SKM-1 (cell line): ENCODE measurements at regions not wholly inside any gene's neighbourhood (a gene's known extent, or its start where the extent isn't known, plus 50 kb on each side); places are given as distances from the start of the nearest gene placed in this dataset.
"Not testable (repeated sequence)": the region's sequence is repeated elsewhere in the genome, so short reads cannot be mapped to it uniquely, and the experiment has no call there.

Experiments
- DNase-seq: peaks from one replicate; lab custom pipeline; 2025; ENCODE audit not compliant: unreplicated experiment; lab: John Stamatoyannopoulos, UW

DNA sequence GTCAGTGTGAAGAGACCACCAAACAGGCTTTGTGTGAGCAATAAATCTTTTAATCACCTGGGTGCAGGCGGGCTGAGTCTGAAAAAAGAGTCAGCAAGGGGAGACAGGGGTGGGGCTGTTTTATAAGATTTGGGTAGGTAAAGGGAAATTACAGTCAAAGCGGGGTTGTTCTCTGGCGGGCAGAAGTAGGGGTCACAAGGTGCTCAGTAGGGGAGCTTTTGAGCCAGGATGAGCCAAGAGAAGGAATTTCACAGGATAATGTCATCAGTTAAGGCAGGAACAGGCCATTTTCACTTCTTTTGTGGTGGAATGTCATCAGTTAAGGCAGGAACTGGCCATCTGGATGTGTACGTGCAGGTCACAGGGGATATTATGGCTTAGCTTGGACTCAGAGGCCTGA is 372.6 kb upstream of the MEX3C start:
- not testable (repeated sequence) for DNase-seq

DNA sequence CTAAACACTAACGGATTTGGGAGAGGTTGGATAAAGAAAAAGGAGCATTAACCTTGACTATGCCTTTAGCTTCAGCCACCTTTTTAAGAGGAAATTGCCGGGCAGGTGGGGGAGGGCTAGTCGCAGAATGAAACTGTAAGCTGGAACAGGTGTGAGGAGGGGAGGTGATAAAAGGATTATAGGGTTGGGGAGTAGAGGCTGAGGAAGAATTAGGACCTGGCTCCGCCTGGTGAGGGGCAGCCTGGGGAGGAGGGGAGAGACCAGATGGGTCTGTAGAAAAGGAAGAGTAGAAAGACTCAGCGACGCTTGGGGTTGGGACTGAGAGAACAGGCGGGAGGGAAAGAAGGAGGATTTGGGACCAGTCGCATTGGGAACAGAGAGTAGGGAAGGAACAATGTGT is 376.4 kb upstream of the MEX3C start:
- not testable (repeated sequence) for DNase-seq

DNA sequence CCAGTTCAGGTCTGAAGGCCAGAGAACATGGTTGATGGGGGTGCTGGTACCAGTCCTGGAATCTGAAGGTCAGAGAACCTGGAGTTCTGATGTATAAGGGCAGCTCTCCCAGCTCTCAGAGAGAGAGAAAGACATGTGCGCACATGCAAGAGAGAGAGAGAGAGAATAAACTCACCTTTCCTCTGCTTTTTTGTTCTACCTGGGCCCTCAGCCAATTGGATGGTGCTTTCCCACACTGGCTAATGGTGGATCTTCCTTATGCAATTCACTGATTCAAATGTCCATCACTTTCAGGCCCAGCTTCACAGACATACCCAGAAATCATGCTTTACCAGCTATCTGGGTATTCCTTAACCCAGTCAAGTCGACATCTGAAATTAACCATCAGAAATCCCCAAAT is 377.7 kb upstream of the MEX3C start:
- DNase-seq: no peak

DNA sequence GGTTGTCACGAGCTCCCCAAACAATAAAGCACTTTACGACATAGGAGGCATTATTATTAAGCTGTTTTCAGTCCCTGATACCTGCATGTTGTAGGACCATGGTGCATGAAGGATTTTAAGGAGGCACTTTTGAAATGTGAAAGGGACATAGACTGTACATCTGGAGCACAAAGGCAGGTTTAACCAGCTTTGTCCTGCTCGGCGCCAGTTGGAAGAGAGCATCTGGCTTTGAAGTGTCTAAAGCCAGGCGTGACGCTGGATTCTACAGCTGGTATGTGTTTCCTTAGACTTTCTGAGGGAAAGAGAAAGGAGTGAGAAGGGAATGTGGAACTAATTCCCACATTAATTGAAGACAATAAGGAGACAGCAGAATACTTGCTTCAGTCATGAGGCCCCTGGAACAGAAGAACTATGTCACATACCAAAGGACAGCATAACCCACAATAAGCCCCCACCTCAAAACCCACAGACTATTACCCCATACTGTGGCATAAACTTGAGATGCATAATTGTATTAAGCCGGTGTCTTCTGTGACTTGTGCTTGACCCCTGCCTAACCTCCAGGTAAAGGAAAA is 381.0 kb upstream of the MEX3C start:
- DNase-seq: no peak

DNA sequence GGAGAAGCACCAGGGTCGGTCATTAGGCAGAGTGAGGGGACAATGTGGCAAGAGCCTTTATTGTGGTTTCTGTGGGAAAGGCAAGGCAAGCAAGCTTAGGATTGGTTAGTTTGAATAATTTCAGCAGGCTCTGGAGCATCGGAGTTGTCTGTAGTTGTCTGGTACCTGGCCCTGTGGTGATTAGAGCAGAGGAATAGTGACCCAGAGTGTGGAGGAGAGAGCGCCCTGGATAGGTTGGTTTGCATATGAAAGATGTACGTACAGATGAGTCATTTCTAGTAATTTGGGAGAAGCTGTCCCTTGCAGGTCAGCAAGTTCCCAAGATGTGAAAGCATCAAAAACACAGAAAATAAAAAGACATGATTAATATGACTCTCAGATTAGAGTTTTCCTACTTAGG is 383.1 kb upstream of the MEX3C start:
- DNase-seq: no peak

DNA sequence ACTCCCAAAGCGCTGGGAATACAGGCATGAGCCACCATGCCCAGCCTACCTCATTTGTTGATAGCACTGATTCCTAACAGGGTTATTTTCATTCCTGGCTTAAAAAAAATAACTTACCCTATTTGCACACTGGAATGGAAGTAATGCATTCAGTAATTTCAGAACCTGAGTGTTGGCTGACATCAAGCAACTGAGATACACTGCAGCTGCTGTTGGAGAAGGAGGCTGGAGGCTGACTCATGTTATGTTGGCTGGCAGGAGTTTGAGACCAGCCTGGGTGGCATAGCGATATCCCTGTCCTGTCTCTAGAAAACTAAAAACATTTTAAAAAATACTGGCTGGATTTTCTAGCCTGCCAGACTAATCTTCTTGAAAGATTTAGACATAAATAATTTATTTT is 385.1 kb upstream of the MEX3C start:
- no peak for DNase-seq

DNA sequence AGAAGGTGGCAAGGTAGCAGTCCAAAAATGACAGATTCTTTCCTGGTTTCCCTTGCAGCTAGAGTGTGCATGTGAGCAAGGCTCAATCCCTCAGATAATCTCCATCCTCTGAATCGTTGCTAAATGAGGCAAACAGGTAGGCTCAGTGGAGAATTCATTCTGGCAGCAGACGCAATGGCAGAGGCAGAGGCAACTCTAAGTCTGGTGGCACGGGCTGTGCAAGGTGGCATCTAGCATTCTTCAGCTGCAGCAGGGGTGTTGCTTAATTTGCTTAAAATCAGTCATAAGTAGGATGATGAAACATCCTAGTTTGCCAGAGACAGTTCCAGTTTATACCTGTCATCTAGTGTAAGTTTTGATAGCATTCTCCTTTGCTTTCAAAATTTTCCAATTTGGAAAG is 391.1 kb upstream of the MEX3C start:
- DNase-seq: no peak

DNA sequence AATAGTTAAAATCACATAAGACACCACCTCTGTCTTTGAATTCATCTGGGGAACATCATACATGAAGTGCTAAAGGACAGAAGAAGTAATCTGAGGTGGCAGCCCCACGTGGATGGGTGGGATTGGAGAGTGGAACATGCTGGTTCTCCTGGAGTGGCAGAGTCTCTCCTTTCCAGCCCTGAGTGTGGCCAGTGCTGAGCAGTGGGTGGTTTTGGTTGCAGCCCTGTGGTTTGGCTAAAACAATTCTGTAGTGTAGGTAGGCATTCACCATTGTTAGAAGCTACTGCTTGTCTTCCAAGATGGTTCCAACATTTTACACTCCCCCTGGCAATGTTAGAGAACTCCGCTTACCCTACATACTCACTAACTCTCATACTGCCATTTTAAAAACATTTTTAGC is 396.4 kb upstream of the MEX3C start:
- DNase-seq: no peak

DNA sequence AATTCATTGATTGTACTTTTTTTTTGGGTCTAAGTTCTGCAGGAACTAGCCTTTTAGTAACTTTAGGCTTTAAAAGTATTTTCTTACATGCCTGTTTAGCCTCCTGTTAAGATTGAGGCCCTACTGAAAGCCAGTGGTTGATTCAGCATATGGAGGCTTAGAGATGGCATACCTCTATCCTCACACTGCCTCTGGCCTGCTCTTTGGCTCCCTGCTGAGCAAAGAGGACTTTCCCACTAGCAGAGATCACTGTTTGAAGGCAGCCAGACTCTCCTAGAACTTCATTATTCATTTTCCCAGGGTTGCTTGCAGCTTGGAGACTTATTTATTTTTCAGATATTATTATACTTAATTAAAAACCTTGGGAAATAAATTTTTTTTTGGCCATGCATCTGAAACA is 405.6 kb upstream of the MEX3C start:
- DNase-seq: no peak

DNA sequence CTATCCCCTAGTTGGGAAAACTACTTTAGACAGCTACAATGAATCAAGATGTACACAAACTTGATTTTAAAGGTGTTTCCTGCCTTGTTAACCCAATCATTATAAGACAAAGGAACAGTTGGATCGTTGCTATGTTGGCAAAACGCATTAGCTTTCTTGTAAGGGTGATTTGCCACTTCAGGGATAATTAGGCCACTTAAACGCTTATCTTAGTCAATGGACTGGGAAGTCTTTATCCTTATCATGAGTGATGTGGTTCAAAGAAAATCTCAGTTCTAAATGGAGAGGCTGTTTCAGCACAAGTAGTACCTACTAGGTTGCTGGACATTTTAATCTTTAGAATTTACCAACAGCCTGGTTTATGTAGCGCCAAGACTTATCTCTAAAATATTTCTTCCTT is 406.1 kb upstream of the MEX3C start:
- no peak for DNase-seq

DNA sequence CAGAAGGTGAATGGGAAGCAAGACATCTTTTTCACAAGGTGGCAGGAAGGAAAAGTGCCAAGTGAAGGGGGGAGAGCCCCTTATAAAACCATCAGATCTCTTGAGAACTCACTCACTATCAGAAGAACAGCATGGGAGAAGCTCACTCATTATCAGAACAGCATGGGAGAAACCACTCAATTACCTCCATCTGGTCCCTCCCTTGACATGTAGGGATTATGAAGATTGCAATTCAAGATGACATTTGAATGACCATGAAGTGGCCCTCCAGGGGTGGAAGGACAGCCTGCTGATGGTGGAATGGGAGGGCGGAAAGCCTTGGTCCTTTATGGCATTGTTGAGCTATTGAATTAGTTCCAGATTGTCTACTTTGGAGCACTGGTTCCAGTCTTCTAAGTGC is 413.0 kb upstream of the MEX3C start:
- no peak for DNase-seq

DNA sequence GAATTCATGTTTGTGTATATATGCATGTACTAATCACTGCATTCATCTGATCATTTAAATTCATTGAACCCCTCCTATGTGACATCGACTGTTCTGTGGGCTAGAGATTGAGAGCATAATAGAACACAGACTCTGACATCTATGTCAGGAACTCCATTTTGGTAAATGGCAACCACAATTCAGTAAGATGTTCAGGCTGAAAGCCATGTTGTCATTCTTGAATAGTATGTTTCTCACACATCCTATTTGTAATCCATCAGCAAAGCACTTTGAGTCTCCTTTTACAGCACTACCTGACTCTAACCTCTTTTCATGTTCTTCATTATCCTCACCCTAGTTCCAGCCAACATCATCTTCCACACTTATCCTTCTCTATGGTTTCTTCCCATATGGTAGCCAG is 413.8 kb upstream of the MEX3C start:
- no peak for DNase-seq

DNA sequence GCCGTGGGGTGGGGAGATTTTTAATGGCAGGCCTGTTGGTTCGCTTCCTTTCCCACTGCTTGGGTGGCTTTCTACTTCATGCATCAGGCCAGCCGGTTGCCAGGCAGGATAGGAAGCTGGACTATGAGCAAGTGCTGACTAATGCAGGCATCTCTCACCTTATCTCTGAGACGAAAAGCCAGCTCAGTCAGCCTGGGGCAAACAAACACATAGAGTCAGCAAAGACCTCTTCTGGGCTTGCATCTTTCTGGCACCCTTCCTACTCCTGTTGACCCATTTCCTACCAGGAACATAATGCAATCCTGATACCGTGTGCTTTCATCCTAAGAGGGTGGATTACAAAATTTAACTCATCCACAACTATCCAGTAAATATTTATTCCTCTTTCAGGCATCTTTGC is 416.6 kb upstream of the MEX3C start:
- no peak for DNase-seq

DNA sequence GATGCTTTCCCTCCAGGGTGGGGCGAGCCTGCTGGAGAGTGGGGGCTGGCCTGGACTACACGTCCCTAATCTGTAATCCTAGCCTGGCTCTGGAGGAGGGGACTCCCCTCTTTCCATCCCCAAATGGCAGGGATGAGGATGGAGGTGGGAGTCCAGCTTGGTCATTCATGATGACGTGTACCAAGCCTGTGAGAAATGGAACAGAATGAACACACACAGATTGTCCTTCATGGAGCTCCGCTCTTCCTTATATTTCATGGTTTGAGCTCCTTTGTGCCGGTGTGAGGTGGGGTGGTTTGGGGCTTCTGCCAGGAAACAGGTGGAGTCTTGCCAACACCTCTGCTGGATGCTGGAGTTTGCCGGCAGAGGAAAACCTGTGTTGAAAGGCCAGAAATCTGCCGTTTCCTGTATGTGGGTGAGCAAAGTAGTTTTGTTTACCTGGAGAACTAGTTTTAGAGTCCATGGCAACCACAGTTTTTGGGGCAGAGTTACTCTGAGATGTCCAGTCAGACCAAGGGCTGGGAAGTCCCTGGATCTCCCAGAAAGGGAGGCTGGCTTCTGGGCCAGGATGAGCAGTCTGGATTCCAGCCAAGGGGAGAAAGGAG is 417.6 kb upstream of the MEX3C start:
- no peak for DNase-seq

DNA sequence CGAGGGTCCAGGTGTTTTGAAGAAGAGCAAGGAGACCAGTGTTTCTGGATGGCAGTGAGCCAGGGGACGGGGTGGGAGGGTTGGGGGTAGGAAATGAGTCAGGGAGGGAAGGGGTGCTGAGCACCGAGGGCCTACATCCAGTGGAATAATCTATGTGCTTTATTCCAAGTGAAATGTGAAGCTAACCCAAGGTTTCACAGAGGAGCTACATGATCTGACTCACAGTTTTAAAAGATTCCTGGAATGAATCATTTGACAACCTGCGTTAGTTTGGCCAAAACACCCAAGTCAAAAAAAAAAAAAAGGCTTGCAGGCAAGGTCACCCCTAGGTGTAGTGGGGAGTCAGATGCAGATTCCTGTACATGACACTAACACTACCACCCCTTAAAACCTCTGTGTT is 419.7 kb upstream of the MEX3C start:
- no peak for DNase-seq

DNA sequence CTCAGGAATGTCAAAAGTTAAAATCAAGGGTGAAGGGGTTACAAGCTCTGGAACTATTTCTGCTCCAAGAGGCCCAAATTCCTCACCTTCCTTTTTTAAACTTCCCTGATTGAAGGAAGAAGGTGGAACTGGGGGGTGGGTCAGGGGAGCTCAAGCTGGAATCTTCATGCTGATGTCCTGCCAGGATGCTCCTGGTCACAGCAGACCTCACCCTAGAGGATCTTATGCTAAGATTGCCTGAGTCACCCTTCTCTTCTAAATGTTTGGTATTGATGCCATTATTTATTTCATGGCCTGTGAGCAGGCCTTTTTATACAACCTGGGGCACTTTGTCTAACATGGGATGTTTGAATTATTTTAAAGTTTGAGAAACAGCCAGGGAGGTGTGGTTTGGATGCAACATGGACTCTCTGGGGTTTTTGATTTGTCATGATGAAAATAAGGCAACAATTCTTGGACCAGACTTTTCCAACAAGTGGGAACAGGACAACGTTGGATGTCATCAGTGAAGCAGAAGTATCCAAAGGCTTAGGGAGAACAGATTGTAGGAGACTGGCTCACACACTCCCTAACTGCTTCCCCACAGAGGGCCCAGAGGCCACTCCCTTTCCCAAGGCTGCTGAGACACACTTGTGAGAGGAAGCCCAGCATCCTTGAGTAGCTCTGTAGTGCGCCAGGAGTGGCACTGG is 420.2 kb upstream of the MEX3C start:
- DNase-seq: no peak

DNA sequence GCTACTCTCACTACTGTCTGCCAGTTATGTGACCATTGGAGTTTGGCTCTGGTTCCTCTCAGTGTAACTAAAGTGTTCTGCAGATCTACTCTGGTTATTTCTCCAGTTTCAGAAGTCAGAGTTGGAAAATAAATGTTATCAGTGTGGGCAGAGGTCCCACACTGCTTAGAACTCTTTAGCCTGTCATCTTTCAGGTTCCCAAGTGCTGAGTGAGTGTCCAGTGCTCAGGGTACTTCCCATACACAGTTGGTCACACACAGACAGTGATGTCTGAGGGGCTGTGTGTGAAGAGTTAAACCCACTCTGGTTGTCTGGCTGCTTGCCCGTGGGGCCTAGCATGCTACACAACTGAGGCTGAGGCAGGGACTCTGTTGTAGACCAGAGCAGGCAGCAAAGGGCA is 421.8 kb upstream of the MEX3C start:
- no peak for DNase-seq

DNA sequence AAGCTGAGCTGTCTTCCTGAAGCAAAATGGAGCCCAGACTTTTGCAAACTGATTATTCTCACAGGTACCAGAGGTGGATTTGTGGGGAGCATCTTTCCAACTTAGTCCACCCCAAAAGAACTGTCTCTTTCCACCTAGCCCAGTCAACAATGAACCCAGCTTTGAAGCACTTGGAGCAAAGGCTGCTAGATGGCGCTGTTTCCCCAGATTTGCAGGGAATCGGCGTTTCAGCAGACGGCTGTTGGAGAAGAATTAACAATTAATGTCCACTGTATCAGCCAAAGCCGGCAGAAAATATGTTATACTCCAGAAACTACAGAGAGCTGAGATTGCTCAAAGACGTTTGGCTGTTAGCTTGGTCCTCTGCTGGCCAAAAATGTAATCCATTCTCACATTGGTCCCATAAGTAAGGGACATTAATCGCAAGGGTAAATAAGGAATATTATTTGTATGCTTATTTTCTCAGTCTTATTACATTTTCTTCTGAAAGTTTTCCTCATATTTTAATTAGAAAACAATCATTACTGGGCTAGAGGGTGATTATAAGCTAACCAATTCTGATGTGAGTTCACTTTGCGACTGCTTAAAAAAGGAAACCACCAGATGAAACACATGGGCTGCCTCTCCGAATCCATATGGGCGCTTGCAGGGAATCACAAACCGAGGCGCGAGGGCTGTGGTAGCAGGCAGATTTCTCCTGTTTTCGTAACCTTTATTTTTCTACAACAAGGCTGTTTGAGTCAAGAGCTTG is 423.8 kb upstream of the MEX3C start:
- peak; percentile 58 for DNase-seq

DNA sequence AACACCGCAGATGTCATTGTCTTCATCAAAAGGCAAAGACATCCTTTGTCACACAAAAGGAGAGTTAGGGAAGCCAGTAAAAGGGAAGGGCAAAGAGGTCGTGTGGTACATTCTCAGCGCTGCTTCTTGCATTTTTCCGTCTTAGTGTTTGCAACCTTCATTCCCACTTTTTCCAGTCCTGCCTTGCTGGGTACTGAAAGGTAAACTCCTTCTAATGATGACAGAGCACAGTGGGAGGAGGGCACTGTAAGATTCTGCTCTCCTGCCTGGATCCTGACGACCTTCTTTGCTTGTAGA is 424.3 kb upstream of the MEX3C start:
- DNase-seq: no peak

DNA sequence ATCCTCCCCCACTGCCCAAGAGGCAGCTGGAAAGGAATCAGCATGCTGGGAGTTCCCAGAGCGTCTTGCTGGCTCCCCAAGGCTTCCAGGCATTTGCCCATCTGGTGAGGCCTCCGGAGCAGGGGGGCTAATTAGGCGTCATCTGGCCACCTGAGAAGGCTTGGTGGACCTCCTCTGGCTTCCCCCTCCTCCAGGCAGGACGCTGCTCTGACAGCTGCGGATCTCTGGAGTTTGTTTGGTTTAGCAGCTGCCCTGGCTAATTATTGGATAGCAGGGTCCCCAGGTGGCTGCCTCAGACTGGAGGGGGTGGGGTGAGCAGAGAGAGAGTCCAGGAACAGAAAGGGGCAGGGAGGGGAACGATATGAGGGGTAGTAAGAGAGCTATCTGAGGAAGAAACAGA is 425.2 kb upstream of the MEX3C start:
- no peak for DNase-seq

DNA sequence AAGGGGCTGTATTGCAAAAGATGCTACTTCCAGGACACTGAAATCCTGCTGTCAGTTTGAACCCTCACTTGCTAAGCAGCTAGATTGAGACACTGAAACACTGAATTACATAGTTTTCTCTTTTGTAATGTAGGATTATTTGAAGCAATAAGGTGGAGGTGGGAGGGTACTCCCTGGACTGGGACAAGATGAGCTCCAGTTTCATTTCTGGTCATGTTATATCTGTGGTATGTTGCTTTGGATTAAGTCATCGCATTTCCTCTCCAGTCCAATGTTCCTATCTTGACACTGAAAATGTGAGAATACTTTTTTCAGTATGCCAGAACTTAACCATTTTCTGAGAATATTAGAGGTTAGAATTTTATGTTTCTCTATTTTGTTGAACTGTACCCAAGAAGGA is 426.2 kb upstream of the MEX3C start:
- no peak for DNase-seq

DNA sequence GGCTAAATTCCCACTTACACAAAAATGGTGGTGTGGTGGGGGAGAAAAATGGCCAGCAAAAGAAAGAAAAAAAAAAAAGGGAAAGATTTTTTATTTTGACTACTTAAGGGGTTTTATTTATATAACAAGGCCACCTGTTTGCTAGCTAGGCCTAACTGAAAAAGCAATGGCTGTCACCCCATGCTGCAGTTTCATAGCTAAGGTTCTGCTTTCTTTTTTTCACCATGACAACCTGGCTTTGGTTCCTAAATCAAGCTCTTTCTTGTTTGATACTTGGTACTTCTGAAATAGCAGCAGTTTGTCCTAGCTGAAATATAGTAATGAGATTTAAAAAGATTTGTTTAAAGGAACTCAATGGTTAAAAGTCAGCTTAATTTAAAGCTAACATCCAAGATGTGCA is 433.2 kb upstream of the MEX3C start:
- no peak for DNase-seq
